ENCODE measurements at regions not wholly inside any gene's neighbourhood (a gene's known extent, or its start where the extent isn't known, plus 50 kb on each side); places are given as distances from the start of the nearest gene placed in this dataset.

GRCh38 chr5:125201446-125202052, 455.1 kb upstream of the ZNF608 start:
- DNase-seq = no peak

- DNase-seq = no peak
Measured at GRCh38 chr5:125202353-125202752, 455.9 kb upstream of the ZNF608 start.

DNA sequence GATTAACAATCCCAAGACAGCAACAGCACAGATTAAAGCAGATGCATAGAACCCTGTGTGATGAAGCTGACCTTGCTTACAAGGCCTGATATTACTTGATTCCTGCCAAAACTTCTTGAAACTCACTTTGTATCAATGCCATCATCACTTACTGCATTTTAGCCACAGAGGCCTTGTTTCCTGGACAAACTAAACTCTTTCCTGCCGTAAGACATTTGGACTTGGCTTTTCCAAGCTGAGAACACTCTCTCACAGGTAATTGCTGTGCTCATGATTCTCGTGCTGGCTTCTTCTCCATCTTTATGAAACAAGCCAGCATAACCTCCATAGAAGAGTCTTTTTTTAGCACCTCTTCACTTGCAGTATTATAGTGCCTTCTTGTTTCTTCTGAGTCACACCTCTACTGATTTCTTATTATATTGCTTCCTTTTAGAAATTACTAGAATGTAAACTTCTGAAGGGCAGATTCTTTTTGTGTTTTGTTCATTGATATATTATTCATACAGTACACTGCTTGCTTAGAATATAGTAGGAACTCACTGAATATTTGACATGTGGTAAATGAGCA, 456.5 kb upstream of the ZNF608 start:
- no peak for DNase-seq

GRCh38 chr5:125203912-125204311, 457.5 kb upstream of the ZNF608 start:
- no peak for DNase-seq

DNA sequence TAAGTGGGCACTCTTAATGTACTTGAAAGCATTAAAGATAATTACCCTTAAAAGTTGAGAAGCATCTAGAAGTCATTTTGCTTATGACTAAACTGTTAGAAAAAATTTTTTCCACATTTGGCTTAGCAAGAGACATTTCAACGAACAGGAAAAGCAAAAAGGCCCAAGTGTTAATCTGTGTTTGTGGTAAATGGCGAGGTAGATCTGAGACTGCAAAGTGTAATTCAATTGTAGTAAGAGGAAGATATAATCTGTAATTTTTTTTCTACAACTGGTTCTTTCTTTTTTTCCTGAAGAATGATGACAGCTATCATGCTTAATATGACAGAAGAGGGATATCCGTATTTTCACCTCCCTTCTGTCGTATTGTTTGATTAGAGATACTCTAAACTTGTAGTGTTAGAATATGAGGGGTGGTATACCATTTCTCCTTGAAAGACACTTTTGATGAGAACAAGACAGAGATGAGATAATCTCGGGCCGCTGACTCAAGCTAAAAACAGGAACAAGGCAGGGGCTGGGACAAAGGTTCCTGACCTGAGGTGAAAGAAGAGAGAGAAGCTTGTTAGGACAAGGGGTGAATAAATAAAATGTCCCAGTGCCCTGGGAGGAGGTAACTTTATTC, 459.3 kb upstream of the ZNF608 start:
- DNase-seq = no peak

GRCh38 chr5:125207856-125208255, 461.4 kb upstream of the ZNF608 start:
- DNase-seq = no peak

DNA sequence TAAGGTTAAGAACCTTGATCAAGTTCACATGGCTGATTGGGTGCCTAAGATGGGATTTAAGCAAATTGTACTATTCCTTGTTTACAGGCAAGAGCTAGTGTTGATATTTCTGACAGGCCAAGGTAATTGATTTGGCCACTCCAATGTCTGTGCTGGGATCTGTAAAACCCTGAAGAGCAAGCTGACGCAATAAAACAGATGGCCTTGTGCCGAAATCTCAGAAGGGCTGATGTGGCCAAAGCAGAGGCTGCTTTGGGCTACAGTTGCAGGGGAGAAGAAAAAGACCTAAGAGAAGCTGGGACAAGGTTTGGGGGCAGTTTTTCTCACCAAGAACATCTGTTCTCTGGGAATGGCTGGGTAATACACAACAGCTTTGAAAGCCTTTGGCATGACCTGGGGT, 463.2 kb upstream of the ZNF608 start:
- DNase-seq = no peak

- no peak for DNase-seq
Measured at GRCh38 chr5:125210242-125210947, 464.0 kb upstream of the ZNF608 start.

GRCh38 chr5:125214080-125214479, 467.6 kb upstream of the ZNF608 start:
- DNase-seq = no peak

DNA sequence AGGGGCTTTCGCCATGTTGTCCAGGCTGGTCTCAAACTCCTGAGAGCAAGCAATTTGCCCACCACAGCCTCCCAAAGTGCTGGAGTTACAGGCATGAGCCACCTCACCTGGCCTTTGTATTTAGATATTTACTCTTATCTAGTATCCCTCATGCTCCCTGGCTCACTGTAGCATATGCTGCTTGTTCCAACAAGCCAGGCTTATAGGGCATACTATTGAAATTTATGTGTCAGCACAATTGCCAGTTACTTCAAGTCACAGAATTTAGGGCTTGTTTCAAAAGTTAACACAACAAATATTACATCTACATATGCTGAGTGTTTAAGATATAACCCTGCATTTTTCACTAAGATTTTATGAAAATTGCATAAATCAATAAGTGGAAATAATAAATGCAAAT, 469.2 kb upstream of the ZNF608 start:
- DNase-seq = no peak

GRCh38 chr5:125219710-125220109, 473.3 kb upstream of the ZNF608 start:
- DNase-seq = no peak

DNA sequence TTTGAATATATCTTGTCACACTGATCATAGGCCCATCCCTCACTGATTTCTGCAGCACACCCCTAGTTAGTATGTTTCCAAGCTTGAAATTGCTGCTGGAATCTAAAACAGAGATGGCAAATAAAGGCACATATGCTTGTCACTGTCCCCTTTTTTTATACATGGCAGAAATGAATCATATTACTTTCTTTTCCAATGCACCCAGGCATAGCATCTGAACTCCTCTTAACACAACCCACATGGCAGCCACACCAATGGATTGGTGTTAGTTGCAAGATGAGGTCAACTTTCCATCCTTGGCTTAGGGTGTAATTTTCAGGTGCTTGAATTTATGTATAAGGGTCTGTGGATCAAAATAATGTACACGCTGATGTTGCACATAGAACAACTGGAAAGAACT, 473.8 kb upstream of the ZNF608 start:
- no peak for DNase-seq

DNA sequence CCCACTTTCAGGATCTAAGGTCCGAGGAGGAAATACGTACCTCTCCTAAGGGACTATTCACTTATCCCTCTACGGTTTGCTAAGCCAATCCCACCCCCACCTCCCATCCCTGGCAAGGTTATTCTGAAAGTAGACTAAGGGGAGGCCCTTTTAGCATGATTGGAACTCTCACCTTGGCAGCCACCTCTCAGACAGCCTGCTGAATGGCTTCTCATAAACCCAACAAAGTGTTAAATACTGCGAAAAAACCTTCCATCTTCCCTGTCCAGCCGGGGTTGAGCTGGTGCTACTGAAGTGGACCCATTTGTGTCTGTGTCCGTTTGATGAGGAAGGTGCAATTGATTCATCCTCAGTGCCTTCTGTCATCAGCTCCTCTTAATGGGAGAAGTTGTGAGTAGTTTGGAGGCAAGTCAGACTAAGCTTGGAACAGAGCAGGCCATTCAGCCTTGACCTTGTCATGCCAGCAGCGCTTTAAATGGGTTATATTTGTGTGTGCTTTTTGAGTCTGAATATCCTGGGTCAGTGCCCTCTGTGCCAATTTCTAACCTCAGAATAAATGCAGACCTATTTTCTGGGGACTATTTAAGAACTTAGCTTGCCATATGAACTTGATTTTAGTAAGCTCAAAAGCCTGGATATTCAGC, 476.3 kb upstream of the ZNF608 start:
- DNase-seq = no peak

DNA sequence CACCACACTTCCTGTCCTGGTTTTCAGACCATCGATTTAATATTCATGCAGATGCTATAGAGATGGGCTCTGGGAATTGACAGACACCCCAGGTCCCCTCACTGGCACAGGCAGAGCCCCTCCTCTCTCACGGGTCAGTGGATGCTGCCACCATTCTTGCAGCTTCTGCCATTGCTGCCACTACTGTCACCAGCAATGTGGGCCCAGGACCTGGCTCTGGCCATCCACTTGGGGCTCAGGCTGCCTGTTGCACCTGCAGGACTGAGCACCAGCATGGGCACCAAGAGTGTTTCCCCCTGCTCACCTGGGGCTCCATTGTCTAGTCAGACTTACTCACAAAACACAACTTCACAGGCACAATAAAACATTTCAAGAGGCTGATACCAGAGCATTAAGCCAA, 479.0 kb upstream of the ZNF608 start:
- DNase-seq = no peak

DNA sequence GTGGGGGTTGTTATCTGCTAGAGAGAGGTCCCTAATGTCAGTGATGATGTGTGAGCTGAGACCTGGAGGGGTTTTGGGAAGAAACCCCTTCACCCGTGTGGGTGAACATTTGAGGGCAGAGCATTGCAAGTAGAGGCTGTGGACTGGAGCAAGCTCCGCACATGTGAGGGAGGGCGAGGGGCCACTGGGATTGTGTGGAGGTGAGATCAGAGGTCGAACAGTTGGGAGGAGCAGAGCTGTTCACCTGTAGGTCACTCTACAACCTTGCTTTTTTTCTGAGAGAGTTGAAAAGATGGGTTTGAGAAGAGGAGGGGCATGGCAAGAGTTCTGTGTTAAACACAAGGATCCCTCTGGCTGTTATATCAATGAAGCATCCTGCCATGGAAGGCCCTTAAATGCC, 480.4 kb upstream of the ZNF608 start:
- no peak for DNase-seq

DNA sequence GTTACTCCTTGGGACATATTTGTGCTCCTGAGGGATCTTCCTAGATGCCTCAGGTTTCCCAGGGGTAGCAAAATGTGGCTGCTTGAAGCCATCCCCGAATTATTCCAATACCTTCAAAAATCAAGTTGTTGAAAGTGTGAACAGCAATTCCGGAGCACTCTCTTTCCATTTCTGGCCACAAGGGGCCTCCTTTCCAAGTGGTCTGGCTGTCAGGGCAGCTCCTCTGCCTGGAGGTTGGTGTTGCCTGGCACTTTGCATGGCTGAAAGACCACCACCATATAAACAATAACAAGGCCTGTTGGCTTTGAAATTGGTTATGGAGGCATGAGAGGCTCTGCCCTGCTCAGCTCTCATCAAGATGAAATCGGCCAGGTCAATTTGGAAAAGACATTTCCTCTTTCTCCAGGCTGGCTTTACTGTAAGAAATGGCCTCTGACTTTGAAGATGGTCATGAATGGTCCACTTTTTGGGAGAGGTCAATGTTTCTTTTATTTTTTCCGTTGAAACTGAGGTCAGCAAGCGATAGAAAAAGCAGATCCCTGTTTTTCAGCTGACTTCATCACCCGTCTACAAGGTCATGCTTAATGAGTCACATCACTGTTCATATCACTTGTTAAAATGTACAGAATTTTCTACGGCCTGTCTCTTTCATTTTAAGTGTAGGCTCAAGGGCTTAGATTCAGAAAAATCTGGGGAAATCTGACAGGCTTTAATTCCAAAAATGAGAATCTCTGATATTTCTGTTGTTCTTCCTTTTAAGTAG, 481.1 kb upstream of the ZNF608 start:
- no peak for DNase-seq

GRCh38 chr5:125228363-125229070, 482.1 kb upstream of the ZNF608 start:
- no peak for DNase-seq

DNA sequence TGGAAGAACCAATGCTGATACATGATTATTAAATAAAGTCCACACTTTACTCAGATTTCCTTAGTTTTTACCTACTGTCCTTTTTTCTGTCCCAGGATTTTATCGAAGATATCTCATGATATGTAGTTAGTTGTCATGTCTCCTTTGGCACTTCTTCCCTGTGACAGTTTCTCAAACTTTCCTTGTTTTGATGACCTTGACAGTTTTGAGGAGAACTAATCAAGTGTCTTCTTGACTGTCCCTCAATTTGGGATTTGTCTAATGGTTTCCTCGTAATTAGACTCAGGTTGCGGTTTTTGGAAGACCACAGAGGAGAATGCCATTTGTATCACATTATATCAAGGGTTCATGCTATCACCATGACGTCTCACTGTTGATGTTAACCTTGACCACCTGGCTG, 483.1 kb upstream of the ZNF608 start:
- DNase-seq = no peak

GRCh38 chr5:125232779-125233230, 486.4 kb upstream of the ZNF608 start:
- no peak for DNase-seq

GRCh38 chr5:125233944-125234343, 487.5 kb upstream of the ZNF608 start:
- DNase-seq = no peak

- DNase-seq = no peak
Measured at GRCh38 chr5:125236007-125236406, 489.6 kb upstream of the ZNF608 start.
